Mesenchymal stem cell (in vitro differentiated cells and primary cell): ENCODE measurements at regions not wholly inside any gene's neighbourhood (a gene's known extent, or its start where the extent isn't known, plus 50 kb on each side); places are given as distances from the start of the nearest gene placed in this dataset.

Experiments
- DNase-seq: peaks from one replicate; pipeline ENCODE4 v3.0.0-alpha.2; 2013
- H2AFZ ChIP-seq: one replicate; pipeline ENCODE4 v1.6.1; 2013; ENCODE audit warnings: low read depth, mild to moderate bottlenecking, control low read depth, inconsistent platforms, low read length, moderate library complexity
- H2AK5ac ChIP-seq: 2 replicates; pipeline ENCODE4 v1.6.1; 2013; ENCODE audit warnings: low read length, moderate library complexity, mild to moderate bottlenecking, inconsistent platforms; ENCODE audit not compliant: severe bottlenecking
- H2BK120ac ChIP-seq: one replicate; pipeline ENCODE4 v1.6.1; 2013; ENCODE audit warnings: low read depth, mild to moderate bottlenecking, inconsistent platforms, low read length, moderate library complexity
- H2BK12ac ChIP-seq, 2 experiments: one replicate each; pipeline ENCODE4 v1.6.1; 2013; ENCODE audit warnings: inconsistent platforms in 2 of 2, low read length in 2 of 2, mild to moderate bottlenecking in 2 of 2, moderate library complexity in 2 of 2, control low read depth in 1 of 2
- H2BK15ac ChIP-seq: one replicate; pipeline ENCODE4 v1.6.1; 2013; ENCODE audit warnings: mild to moderate bottlenecking, low read depth, inconsistent platforms; ENCODE audit not compliant: poor library complexity, severe bottlenecking
- H2BK5ac ChIP-seq: 2 replicates; pipeline ENCODE4 v1.6.1; 2013; ENCODE audit warnings: low read depth, mild to moderate bottlenecking, low read length, control low read depth, inconsistent platforms; ENCODE audit not compliant: poor library complexity, severe bottlenecking
- H3K14ac ChIP-seq, 2 experiments: one replicate each; pipeline ENCODE4 v1.6.1; 2013; ENCODE audit warnings: inconsistent platforms in 2 of 2, low read length in 2 of 2, control low read depth in 1 of 2, mild to moderate bottlenecking in 1 of 2, moderate library complexity in 1 of 2
- H3K18ac ChIP-seq, 2 experiments: one replicate each; pipeline ENCODE4 v1.6.1; 2013; ENCODE audit warnings: inconsistent platforms in 2 of 2, low read length in 2 of 2, control low read depth in 1 of 2, low read depth in 1 of 2, mild to moderate bottlenecking in 1 of 2
- H3K23ac ChIP-seq, 2 experiments: one replicate each; pipeline ENCODE4 v1.6.1; 2013; ENCODE audit warnings: inconsistent platforms in 2 of 2, low read length in 2 of 2, mild to moderate bottlenecking in 2 of 2, moderate library complexity in 2 of 2, control low read depth in 1 of 2
- H3K27ac ChIP-seq: 2 replicates; pipeline ENCODE4 v1.5.1; 2013; ENCODE audit warnings: mild to moderate bottlenecking, moderate library complexity, low read length, control low read depth, inconsistent platforms; ENCODE audit not compliant: poor library complexity, severe bottlenecking
- H3K27me3 ChIP-seq, 2 experiments: 2 replicates each; pipeline versions ENCODE4 v1.6.1 to v1.7.0; 2013; ENCODE audit warnings: low read length in 2 of 2, mild to moderate bottlenecking in 2 of 2, moderate library complexity in 2 of 2, control low read depth in 1 of 2, inconsistent platforms in 1 of 2; ENCODE audit not compliant: control insufficient read depth in 1 of 2, insufficient read depth in 1 of 2
- H3K36me3 ChIP-seq, 2 experiments: 2 replicates each; pipeline versions ENCODE4 v1.6.1 to v1.7.0; 2013; ENCODE audit warnings: low read length in 2 of 2, control low read depth in 1 of 2, inconsistent platforms in 1 of 2, low read depth in 1 of 2, mild to moderate bottlenecking in 1 of 2; ENCODE audit not compliant: insufficient read depth in 2 of 2, control insufficient read depth in 1 of 2
- H3K4ac ChIP-seq, 2 experiments: one replicate each; pipeline ENCODE4 v1.6.1; 2013; ENCODE audit warnings: inconsistent platforms in 2 of 2, low read length in 2 of 2, mild to moderate bottlenecking in 2 of 2, moderate library complexity in 2 of 2, control low read depth in 1 of 2, low read depth in 1 of 2
- H3K4me1 ChIP-seq: 2 replicates; pipeline ENCODE4 v1.6.1; 2013; ENCODE audit warnings: low read depth, low read length, control low read depth; ENCODE audit not compliant: control insufficient read depth, insufficient read depth
- H3K4me2 ChIP-seq: 2 replicates; pipeline ENCODE4 v1.6.1; 2013; ENCODE audit warnings: low read length, mild to moderate bottlenecking, inconsistent platforms; ENCODE audit not compliant: poor library complexity, severe bottlenecking
- H3K4me3 ChIP-seq, 2 experiments: 2 replicates each; pipeline versions ENCODE4 v1.5.1 to v1.7.0; 2013; ENCODE audit warnings: low read length in 2 of 2, mild to moderate bottlenecking in 2 of 2, control low read depth in 1 of 2, low read depth in 1 of 2; ENCODE audit not compliant: insufficient read depth in 1 of 2
- H3K79me1 ChIP-seq: replicated peaks from 2 replicates; pipeline ENCODE4 v1.6.1; 2013; ENCODE audit warnings: mild to moderate bottlenecking, control low read depth, low read length, inconsistent platforms; ENCODE audit not compliant: poor library complexity, severe bottlenecking
- H3K9ac ChIP-seq: 2 replicates; pipeline ENCODE4 v1.7.0; 2013; ENCODE audit warnings: mild to moderate bottlenecking, low read length, moderate library complexity
- H3K9me3 ChIP-seq: 2 replicates; pipeline ENCODE4 v1.7.0; 2013; ENCODE audit warnings: mild to moderate bottlenecking, low read length; ENCODE audit not compliant: control insufficient read depth
- H4K8ac ChIP-seq: one replicate; pipeline ENCODE4 v1.6.1; 2013; ENCODE audit warnings: inconsistent platforms, mild to moderate bottlenecking, low read length, moderate library complexity
- H4K91ac ChIP-seq: one replicate; pipeline ENCODE4 v1.6.1; 2013; ENCODE audit warnings: mild to moderate bottlenecking, low read length, inconsistent platforms
- WGBS: methylation state at CpG from one replicate; pipeline ENCODE4 v1.1.7; 2013; ENCODE audit warnings: mixed read lengths; 5-methylcytosine and 5-hydroxymethylcytosine counted together

- no peak overlapping the region for H2BK15ac ChIP-seq
- no peak overlapping the region for H3K27ac ChIP-seq
- H3K9me3 ChIP-seq, result peaks cover 3% of the 10 kb centered on the region
- H3K4me1 ChIP-seq, result no peaks in the 10 kb centered on the region
- no peak overlapping the region for H3K4ac ChIP-seq
- no peak overlapping the region for H2BK12ac ChIP-seq
- no peak overlapping the region for H3K4me3 ChIP-seq
- H2AK5ac ChIP-seq, result no peak overlapping the region
- H3K23ac ChIP-seq, result no peak overlapping the region
- no peaks in the 10 kb centered on the region for H3K79me1 ChIP-seq
- H2BK5ac ChIP-seq, result no peak overlapping the region
- no peak overlapping the region for H2BK120ac ChIP-seq
- WGBS, result 93% methylated on average over 8 of the region's 8 CpGs
- H3K9ac ChIP-seq, result no peak overlapping the region
- no peak overlapping the region for H2AFZ ChIP-seq
- H3K18ac ChIP-seq, result peak overlapping the region in 1 of 2 experiments; percentile 29
- no peaks in the 10 kb centered on the region for H3K27me3 ChIP-seq
- DNase-seq, result no peak
- no peaks in the 10 kb centered on the region for H3K36me3 ChIP-seq
- no peak overlapping the region for H4K8ac ChIP-seq
- H4K91ac ChIP-seq, result no peak overlapping the region
- H3K4me2 ChIP-seq, result no peak overlapping the region
- H3K14ac ChIP-seq, result no peak overlapping the region
Observed at GRCh38 chr7:25735674-25736242, 416.2 kb upstream of the NFE2L3 start.

GRCh38 chr7:25738528-25738927 lies 413.5 kb upstream of the NFE2L3 start:
- no peak for DNase-seq
- Histone ChIP-seq H2AFZ (no peak overlapping the region), H3K14ac (no peak overlapping the region), H2BK120ac (no peak overlapping the region), H3K4me2 (no peak overlapping the region), H3K79me1 (no peaks in the 10 kb centered on the region), H2BK5ac (no peak overlapping the region), H3K4me1 (no peaks in the 10 kb centered on the region), H2BK15ac (no peak overlapping the region), H2AK5ac (no peak overlapping the region), H3K9me3 (peaks cover 3% of the 10 kb centered on the region), H3K36me3 (no peaks in the 10 kb centered on the region), H3K27ac (no peak overlapping the region), H3K18ac (no peak overlapping the region), H3K27me3 (no peaks in the 10 kb centered on the region), H3K9ac (no peak overlapping the region), H3K4me3 (no peak overlapping the region), H4K8ac (no peak overlapping the region), H3K4ac (no peak overlapping the region), H2BK12ac (no peak overlapping the region), H4K91ac (no peak overlapping the region), H3K23ac (no peak overlapping the region)
- WGBS, result 100% methylated on average over 1 of the region's 4 CpGs

DNA sequence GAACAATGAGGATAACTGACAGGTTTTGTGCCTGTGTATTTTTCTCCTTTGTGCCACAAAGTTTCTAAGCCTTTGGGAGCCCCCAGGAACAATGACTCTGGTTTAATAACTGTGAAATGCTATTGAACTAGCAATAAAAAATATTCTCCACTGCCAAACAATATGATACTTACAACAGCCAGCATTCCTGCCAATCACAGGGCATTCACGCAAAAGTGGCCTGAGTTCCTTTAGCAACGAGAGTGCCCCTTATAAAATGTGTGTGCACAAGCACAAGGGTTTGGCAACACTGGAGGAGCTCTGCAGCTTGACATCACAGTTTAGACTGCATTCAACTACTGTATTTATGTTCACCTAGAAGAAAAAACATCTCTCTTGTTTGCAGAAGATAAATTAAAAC lies 412.9 kb upstream of the NFE2L3 start:
- no peak overlapping the region for H2AFZ ChIP-seq
- no peak overlapping the region for H3K4me2 ChIP-seq
- no peak overlapping the region for H3K4me3 ChIP-seq
- no peak overlapping the region for H2BK5ac ChIP-seq
- H3K23ac ChIP-seq, result no peak overlapping the region
- H2BK15ac ChIP-seq, result no peak overlapping the region
- H2AK5ac ChIP-seq, result no peak overlapping the region
- no peak overlapping the region for H3K4ac ChIP-seq
- H2BK12ac ChIP-seq, result no peak overlapping the region
- H3K14ac ChIP-seq, result no peak overlapping the region
- H3K79me1 ChIP-seq, result no peaks in the 10 kb centered on the region
- no peak overlapping the region for H4K8ac ChIP-seq
- no peak overlapping the region for H3K18ac ChIP-seq
- H3K9me3 ChIP-seq, result no peaks in the 10 kb centered on the region
- 80% methylated on average over 2 of the region's 2 CpGs for whole genome bisulfite sequencing
- DNase-seq, result no peak
- no peaks in the 10 kb centered on the region for H3K36me3 ChIP-seq
- no peak overlapping the region for H3K9ac ChIP-seq
- no peaks in the 10 kb centered on the region for H3K27me3 ChIP-seq
- H2BK120ac ChIP-seq, result no peak overlapping the region
- no peak overlapping the region for H4K91ac ChIP-seq
- H3K4me1 ChIP-seq, result no peaks in the 10 kb centered on the region
- H3K27ac ChIP-seq, result no peak overlapping the region

- Histone ChIP-seq H3K27me3 (no peaks in the 10 kb centered on the region), H3K14ac (no peak overlapping the region), H3K23ac (no peak overlapping the region), H3K18ac (no peak overlapping the region), H3K27ac (no peak overlapping the region), H2BK5ac (no peak overlapping the region), H2AFZ (no peak overlapping the region), H3K4me2 (no peak overlapping the region), H2BK12ac (no peak overlapping the region), H3K79me1 (no peaks in the 10 kb centered on the region), H4K91ac (no peak overlapping the region), H2BK120ac (no peak overlapping the region), H2AK5ac (no peak overlapping the region), H3K36me3 (no peaks in the 10 kb centered on the region), H3K4me1 (no peaks in the 10 kb centered on the region), H3K4ac (no peak overlapping the region), H3K4me3 (no peak overlapping the region), H3K9ac (no peak overlapping the region), H4K8ac (no peak overlapping the region), H2BK15ac (no peak overlapping the region), H3K9me3 (no peaks in the 10 kb centered on the region)
- 86% methylated on average over 3 of the region's 3 CpGs for WGBS
- no peak for DNase-seq
Observed at GRCh38 chr7:25742316-25742715, 409.7 kb upstream of the NFE2L3 start.
